ENCODE measurements at regions not wholly inside any gene's neighbourhood (a gene's known extent, or its start where the extent isn't known, plus 50 kb on each side); places are given as distances from the start of the nearest gene placed in this dataset.

DNA sequence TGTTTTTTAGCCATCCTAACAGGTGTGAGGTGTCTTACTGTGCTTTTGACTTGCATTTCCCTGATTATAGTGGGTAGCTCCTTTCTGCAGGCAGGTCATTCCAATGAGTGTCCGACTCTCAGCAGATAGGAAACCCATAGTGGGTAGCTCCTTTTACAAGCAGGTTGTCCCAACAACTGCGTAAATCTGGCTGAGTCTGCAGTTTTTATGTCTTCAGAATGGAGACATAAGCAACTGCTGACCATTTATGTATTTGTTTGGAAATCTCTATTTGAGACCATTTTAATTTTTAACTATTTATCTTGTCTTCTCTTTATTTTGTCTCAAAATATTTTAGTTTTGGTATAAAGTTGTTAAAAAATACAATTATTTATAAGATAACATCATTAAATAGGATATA, 839.4 kb downstream of the SLITRK6 start:
- no peaks in the 10 kb centered on the region for H3K36me3 Mint-ChIP-seq (ENCODE audit: low read depth)
- H3K27ac ChIP-seq (ENCODE audit: low read depth): no peak overlapping the region
- DNase-seq (ENCODE audit: low spot score): no peak
- no peaks in the 10 kb centered on the region for H3K9me2 ChIP-seq (ENCODE audit: insufficient read depth)
- H3K4me2 ChIP-seq: no peak overlapping the region
- H3K4me3 Mint-ChIP-seq: no peak overlapping the region
- ATAC-seq: no peak
- no peak overlapping the region for H3K4me3 ChIP-seq
- H3K27ac Mint-ChIP-seq: no peak overlapping the region
- H3K9me3 Mint-ChIP-seq: no peaks in the 10 kb centered on the region
- TF ChIP-seq CREB1 (CRISPR knock-in tag; IDR thresholded peaks at IDR 0.05; ENCODE audit: low read depth) (no peak), ZNF331 (CRISPR knock-in tag; IDR thresholded peaks at IDR 0.05; ENCODE audit: low read depth) (no peak), EZH2phosphoT487 (IDR thresholded peaks at IDR 0.05; ENCODE audit: unreplicated experiment) (no peak), EZH2 (IDR thresholded peaks at IDR 0.05; ENCODE audit: low read depth, unreplicated experiment) (no peak), STAT1 (IDR thresholded peaks at IDR 0.05; ENCODE audit: unreplicated experiment) (no peak), CTCF (conservative IDR thresholded peaks at IDR 0.05; ENCODE audit: low read depth in 2 of 2) (no peak), ZNF114 (CRISPR knock-in tag; IDR thresholded peaks at IDR 0.05) (no peak), POLR2AphosphoS5 (IDR thresholded peaks at IDR 0.05; ENCODE audit: low read depth) (no peak), ZNF462 (CRISPR knock-in tag; IDR thresholded peaks at IDR 0.05) (no peak), JUNB (IDR thresholded peaks at IDR 0.05; ENCODE audit: unreplicated experiment) (no peak)
- TF ChIP-seq, protein P1, sequence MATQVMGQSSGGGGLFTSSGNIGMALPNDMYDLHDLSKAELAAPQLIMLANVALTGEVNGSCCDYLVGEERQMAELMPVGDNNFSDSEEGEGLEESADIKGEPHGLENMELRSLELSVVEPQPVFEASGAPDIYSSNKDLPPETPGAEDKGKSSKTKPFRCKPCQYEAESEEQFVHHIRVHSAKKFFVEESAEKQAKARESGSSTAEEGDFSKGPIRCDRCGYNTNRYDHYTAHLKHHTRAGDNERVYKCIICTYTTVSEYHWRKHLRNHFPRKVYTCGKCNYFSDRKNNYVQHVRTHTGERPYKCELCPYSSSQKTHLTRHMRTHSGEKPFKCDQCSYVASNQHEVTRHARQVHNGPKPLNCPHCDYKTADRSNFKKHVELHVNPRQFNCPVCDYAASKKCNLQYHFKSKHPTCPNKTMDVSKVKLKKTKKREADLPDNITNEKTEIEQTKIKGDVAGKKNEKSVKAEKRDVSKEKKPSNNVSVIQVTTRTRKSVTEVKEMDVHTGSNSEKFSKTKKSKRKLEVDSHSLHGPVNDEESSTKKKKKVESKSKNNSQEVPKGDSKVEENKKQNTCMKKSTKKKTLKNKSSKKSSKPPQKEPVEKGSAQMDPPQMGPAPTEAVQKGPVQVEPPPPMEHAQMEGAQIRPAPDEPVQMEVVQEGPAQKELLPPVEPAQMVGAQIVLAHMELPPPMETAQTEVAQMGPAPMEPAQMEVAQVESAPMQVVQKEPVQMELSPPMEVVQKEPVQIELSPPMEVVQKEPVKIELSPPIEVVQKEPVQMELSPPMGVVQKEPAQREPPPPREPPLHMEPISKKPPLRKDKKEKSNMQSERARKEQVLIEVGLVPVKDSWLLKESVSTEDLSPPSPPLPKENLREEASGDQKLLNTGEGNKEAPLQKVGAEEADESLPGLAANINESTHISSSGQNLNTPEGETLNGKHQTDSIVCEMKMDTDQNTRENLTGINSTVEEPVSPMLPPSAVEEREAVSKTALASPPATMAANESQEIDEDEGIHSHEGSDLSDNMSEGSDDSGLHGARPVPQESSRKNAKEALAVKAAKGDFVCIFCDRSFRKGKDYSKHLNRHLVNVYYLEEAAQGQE (IDR thresholded peaks at IDR 0.05; ENCODE audit: unreplicated experiment): no peak
- H2AFZ ChIP-seq: no peak overlapping the region
- H3K27me3 ChIP-seq (ENCODE audit: insufficient read depth): no peaks in the 10 kb centered on the region
- H3K4me1 Mint-ChIP-seq: no peaks in the 10 kb centered on the region
- H3K36me3 ChIP-seq (ENCODE audit: insufficient read depth): no peaks in the 10 kb centered on the region
- no peaks in the 10 kb centered on the region for H3K27me3 Mint-ChIP-seq (ENCODE audit: insufficient read depth, low read depth, poor library complexity)
- no peaks in the 10 kb centered on the region for H3F3A ChIP-seq (replicated peaks; ENCODE audit: low read depth)
- no peaks in the 10 kb centered on the region for H3K79me2 ChIP-seq (replicated peaks; ENCODE audit: insufficient read depth)
- H3K4me1 ChIP-seq (ENCODE audit: insufficient read depth): no peaks in the 10 kb centered on the region
- no peaks in the 10 kb centered on the region for H4K20me1 ChIP-seq (replicated peaks; ENCODE audit: insufficient read depth)
